IMR-90 (cell line): ENCODE measurements at regions not wholly inside any gene's neighbourhood (a gene's known extent, or its start where the extent isn't known, plus 50 kb on each side); places are given as distances from the start of the nearest gene placed in this dataset.

Experiments
- ATAC-seq: fragments of 200-7000 bp; cut with Tn5 transposase; 2 replicates; pipeline ENCODE4 v1.9.1; 2020; ENCODE audit warnings: low read depth, mild to moderate bottlenecking, moderate library complexity
- BruUV-seq: library from RNA; stranded (reverse); fragments of 400-500 nt; replicated peaks from 2 replicates; lab custom pipeline; 2021; lab: Mats Ljungman, UMichigan
- CTCF ChIA-PET: fragments of 300-600 bp; formaldehyde crosslinking; extraction: SDS; loops from one replicate; lab custom pipeline; 2021; ENCODE audit warnings: antibody characterized with exemption; lab: Yijun Ruan, JAX
- POLR2A ChIA-PET: fragments of 300-600 bp; sonication (Branson Sonifier 250); formaldehyde crosslinking; loops from one replicate; lab custom pipeline; 2022; ENCODE audit warnings: antibody characterized with exemption; ENCODE audit not compliant: unreplicated experiment; lab: Charles Lee
- DNase-seq: peaks from one replicate; pipeline ENCODE4 v3.0.0; 2013
- H2AFZ ChIP-seq: replicated peaks from 2 replicates; pipeline ENCODE3; 2013; ENCODE audit warnings: low read length, mild to moderate bottlenecking; ENCODE audit not compliant: poor library complexity
- H2AK5ac ChIP-seq: 2 replicates; pipeline ENCODE4 v1.6.1; 2013; ENCODE audit warnings: low read depth, low read length, inconsistent platforms
- H2AK9ac ChIP-seq: replicated peaks from 2 replicates; pipeline ENCODE3; 2013; ENCODE audit warnings: mild to moderate bottlenecking, low read depth, low read length, moderate library complexity; ENCODE audit not compliant: poor library complexity
- H2BK120ac ChIP-seq: 2 replicates; pipeline ENCODE4 v1.6.1; 2013; ENCODE audit warnings: low read depth, low read length, inconsistent platforms
- H2BK15ac ChIP-seq: 3 replicates; pipeline ENCODE4 v1.6.1; 2013; ENCODE audit warnings: low read depth, low read length, inconsistent platforms
- H2BK20ac ChIP-seq: 2 replicates; pipeline ENCODE4 v1.6.1; 2013; ENCODE audit warnings: low read depth, mild to moderate bottlenecking, inconsistent platforms, low read length, moderate library complexity
- H2BK5ac ChIP-seq: 2 replicates; pipeline ENCODE4 v1.6.1; 2013; ENCODE audit warnings: mild to moderate bottlenecking, low read depth, low read length, inconsistent platforms; ENCODE audit not compliant: poor library complexity, severe bottlenecking
- H3K14ac ChIP-seq: replicated peaks from 2 replicates; pipeline ENCODE4 v1.6.1; 2013; ENCODE audit warnings: low read depth, low read length, inconsistent platforms
- H3K18ac ChIP-seq: 2 replicates; pipeline ENCODE4 v1.6.1; 2013; ENCODE audit warnings: low read depth, low read length, control low read depth
- H3K23ac ChIP-seq: 2 replicates; pipeline ENCODE4 v1.6.1; 2013; ENCODE audit warnings: low read depth, low read length, inconsistent platforms
- H3K27ac ChIP-seq: 2 replicates; pipeline ENCODE4 v1.5.1; 2013; ENCODE audit warnings: mild to moderate bottlenecking, control low read depth, low read length; ENCODE audit not compliant: insufficient read depth
- H3K27me3 ChIP-seq: 2 replicates; pipeline ENCODE4 v1.6.1; 2013; ENCODE audit warnings: low read length; ENCODE audit not compliant: control insufficient read depth, insufficient read depth
- H3K36me3 ChIP-seq: 2 replicates; pipeline ENCODE4 v1.6.1; 2013; ENCODE audit warnings: low read length, mixed read lengths; ENCODE audit not compliant: control insufficient read depth, insufficient read depth
- H3K4ac ChIP-seq: 2 replicates; pipeline ENCODE4 v1.6.1; 2013; ENCODE audit warnings: low read depth, low read length, inconsistent platforms
- H3K4me1 ChIP-seq: 2 replicates; pipeline ENCODE4 v1.6.1; 2013; ENCODE audit warnings: low read length, mixed read lengths; ENCODE audit not compliant: control insufficient read depth, insufficient read depth
- H3K4me2 ChIP-seq: 2 replicates; pipeline ENCODE4 v1.6.1; 2013; ENCODE audit warnings: low read depth, mild to moderate bottlenecking, control low read depth, low read length, moderate library complexity
- H3K4me3 ChIP-seq: 2 replicates; pipeline ENCODE4 v1.5.1; 2013; ENCODE audit warnings: low read depth, mild to moderate bottlenecking, control low read depth, low read length, moderate library complexity; ENCODE audit not compliant: insufficient read depth
- H3K56ac ChIP-seq: 2 replicates; pipeline ENCODE4 v1.6.1; 2013; ENCODE audit warnings: low read length, inconsistent platforms; ENCODE audit not compliant: insufficient read depth; ENCODE audit errors: extremely low read depth
- H3K79me1 ChIP-seq, 2 experiments: 2 replicates each; pipeline ENCODE4 v1.6.1; 2013; ENCODE audit warnings: low read length in 2 of 2, inconsistent platforms in 1 of 2, low read depth in 1 of 2
- H3K9ac ChIP-seq: 2 replicates; pipeline ENCODE4 v1.6.1; 2013; ENCODE audit warnings: low read depth, low read length, control low read depth
- H3K9me1 ChIP-seq: 2 replicates; pipeline ENCODE4 v1.6.1; 2013; ENCODE audit warnings: low read length, inconsistent platforms; ENCODE audit not compliant: insufficient read depth
- H3K9me3 ChIP-seq: 2 replicates; pipeline ENCODE4 v1.6.1; 2013; ENCODE audit warnings: low read length; ENCODE audit not compliant: control insufficient read depth, insufficient read depth
- H4K20me1 ChIP-seq: 2 replicates; pipeline ENCODE4 v1.6.1; 2013; ENCODE audit warnings: low read length, inconsistent platforms; ENCODE audit not compliant: insufficient read depth
- H4K5ac ChIP-seq: 2 replicates; pipeline ENCODE4 v1.6.1; 2013; ENCODE audit warnings: mild to moderate bottlenecking, low read depth, low read length, control low read depth
- H4K8ac ChIP-seq, 2 experiments: 2 replicates each; pipeline ENCODE4 v1.6.1; 2013; ENCODE audit warnings: low read depth in 2 of 2, low read length in 2 of 2, control low read depth in 1 of 2, inconsistent platforms in 1 of 2
- H4K91ac ChIP-seq: 2 replicates; pipeline ENCODE4 v1.6.1; 2013; ENCODE audit warnings: low read depth, low read length, inconsistent platforms; ENCODE audit not compliant: insufficient read depth
- BHLHE40 ChIP-seq: fragments of 150-350 bp; IDR thresholded peaks from 2 replicates; pipeline ENCODE4 v1.6.1; 2016; ENCODE audit warnings: mild to moderate bottlenecking, low read depth, low read length
- CEBPB ChIP-seq: IDR thresholded peaks from 2 replicates; pipeline ENCODE4 v1.6.1; 2012; ENCODE audit warnings: low read depth, low read length, improper control_type of control experiment
- CHD1 ChIP-seq: IDR thresholded peaks from 2 replicates; pipeline ENCODE4 v1.6.1; 2012; ENCODE audit warnings: low read depth, low read length, improper control_type of control experiment
- FOS ChIP-seq: fragments of 150-350 bp; IDR thresholded peaks from 2 replicates; pipeline ENCODE4 v1.6.1; 2016; ENCODE audit warnings: low read depth, low read length
- MAFK ChIP-seq: IDR thresholded peaks from 2 replicates; pipeline ENCODE4 v1.6.1; 2012; ENCODE audit warnings: low read depth, low read length, improper control_type of control experiment
- MAZ ChIP-seq: IDR thresholded peaks from 2 replicates; pipeline ENCODE4 v1.6.1; 2012; ENCODE audit warnings: low read depth, mild to moderate bottlenecking, low read length, improper control_type of control experiment, moderate library complexity, borderline replicate concordance
- MXI1 ChIP-seq: IDR thresholded peaks from 2 replicates; pipeline ENCODE4 v1.6.1; 2012; ENCODE audit warnings: low read depth, mild to moderate bottlenecking, low read length, moderate library complexity, borderline replicate concordance
- POLR2A ChIP-seq: IDR thresholded peaks from 2 replicates; pipeline ENCODE4 v1.6.1; 2012; ENCODE audit warnings: mild to moderate bottlenecking, low read depth, low read length
- RAD21 ChIP-seq: IDR thresholded peaks from 2 replicates; pipeline ENCODE4 v1.6.1; 2012; ENCODE audit warnings: low read length, improper control_type of control experiment
- RCOR1 ChIP-seq: IDR thresholded peaks from 2 replicates; pipeline ENCODE4 v1.6.1; 2012; ENCODE audit warnings: mild to moderate bottlenecking, low read length, improper control_type of control experiment; ENCODE audit not compliant: insufficient replicate concordance
- RFX5 ChIP-seq: IDR thresholded peaks from 2 replicates; pipeline ENCODE4 v1.8.0; 2012; ENCODE audit warnings: low read depth, mild to moderate bottlenecking, low read length, moderate library complexity
- SMC3 ChIP-seq: fragments of 150-350 bp; IDR thresholded peaks from 2 replicates; pipeline ENCODE4 v1.6.1; 2016; ENCODE audit warnings: low read depth, mild to moderate bottlenecking, antibody characterized with exemption, low read length, moderate library complexity
- WGBS, 2 experiments: methylation state at CpG; one replicate each; pipeline versions ENCODE4 v1.1.5 to v1.1.7; 2013; ENCODE audit warnings: missing lambda C conversion rate in 2 of 2; ENCODE audit not compliant: insufficient read length in 1 of 2; ENCODE audit errors: extremely low coverage in 2 of 2; 5-methylcytosine and 5-hydroxymethylcytosine counted together
- dilution Hi-C: fragments of 300-500 bp; cut with HindIII; formaldehyde crosslinking; loops from one replicate; pipeline ENCODE4 v1.14.3; 2018; ENCODE audit warnings: low sequenced_read_pairs; ENCODE audit not compliant: unreplicated experiment
- in situ Hi-C: fragments of 300-500 bp; cut with MboI; formaldehyde crosslinking; loops from 3 replicates; pipeline ENCODE4 v1.14.3; 2019; ENCODE audit warnings: low sequenced_read_pairs, inconsistent platforms, mixed read lengths
- intact Hi-C: fragments of 100-400 bp; cut with micrococcal nuclease; formaldehyde crosslinking; loops from 2 replicates; pipeline ENCODE4 v1.10.0; 2022
- TF ChIP-seq, protein P1 (sequence below): fragments of 150-350 bp; IDR thresholded peaks from 2 replicates; pipeline ENCODE4 v1.6.1; 2017; ENCODE audit warnings: mild to moderate bottlenecking, antibody characterized with exemption, low read length, low read depth
- TF ChIP-seq, protein P2 (sequence below): fragments of 150-350 bp; IDR thresholded peaks from 2 replicates; pipeline ENCODE4 v1.6.1; 2016; ENCODE audit warnings: low read depth, mild to moderate bottlenecking, low read length, moderate library complexity, borderline replicate concordance
- TF ChIP-seq, protein P3 (sequence below): conservative IDR thresholded peaks from 2 replicates; pipeline ENCODE4 v1.5.1; 2012; ENCODE audit warnings: mild to moderate bottlenecking, low read depth, low read length, improper control_type of control experiment

DNA sequence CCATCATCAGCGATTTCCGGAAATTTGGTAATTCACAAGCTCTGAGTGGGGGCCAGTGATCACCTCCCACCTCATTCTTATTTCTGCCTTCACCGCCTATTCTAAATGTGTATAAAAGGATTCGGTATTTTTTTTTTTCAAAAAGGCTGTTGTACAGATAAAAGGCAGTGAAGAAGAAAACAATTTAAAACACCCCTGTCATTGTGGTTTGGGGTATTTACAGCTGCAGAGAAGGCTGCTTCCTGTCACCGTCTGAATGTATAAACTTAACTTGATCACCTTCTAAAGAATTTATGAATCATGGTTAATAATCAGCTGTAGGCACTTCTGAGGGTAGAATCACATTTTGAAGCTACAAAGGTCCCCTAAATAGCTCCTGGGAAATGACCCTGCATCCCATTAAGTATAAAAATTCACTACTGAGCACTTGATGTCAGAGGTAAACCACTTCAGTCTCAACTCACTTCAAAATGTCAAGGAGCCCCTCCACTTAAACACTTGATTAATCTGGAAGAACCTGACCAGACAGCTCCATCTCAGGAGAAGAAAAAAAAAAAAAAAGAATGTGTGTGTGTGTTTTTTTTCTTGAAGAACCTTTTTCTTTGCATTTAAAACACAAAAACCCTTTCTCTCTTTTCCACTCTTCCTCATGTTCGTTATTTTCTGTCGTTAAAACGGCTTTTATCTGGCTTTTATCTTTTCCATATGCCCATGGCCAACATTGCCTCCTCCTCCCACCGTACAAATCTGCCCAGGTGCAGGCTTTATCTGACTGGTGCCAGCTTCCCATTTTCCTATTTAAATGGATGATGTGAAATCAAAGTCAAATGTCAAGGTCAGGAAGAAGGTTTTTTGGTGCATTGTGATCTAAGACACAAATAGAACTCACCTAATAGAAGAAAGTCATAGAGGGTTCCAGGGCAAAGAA, 291.2 kb downstream of the IRX1 start:
- H4K5ac ChIP-seq: no peak overlapping the region
- intact Hi-C loops: no loop called here
- dilution Hi-C loops: no loop called here

More for the DNA sequence above, 291.2 kb downstream of the IRX1 start:
- Histone ChIP-seq H3K4me2 (no peak overlapping the region), H3K4ac (no peak overlapping the region), H2AFZ (no peak overlapping the region), H3K27ac (no peak overlapping the region), H3K4me3 (no peak overlapping the region), H2BK120ac (no peak overlapping the region), H3K79me1 (no peaks in the 10 kb centered on the region), H4K8ac (no peak overlapping the region), H3K27me3 (no peaks in the 10 kb centered on the region), H3K23ac (no peak overlapping the region), H3K9me1 (no peaks in the 10 kb centered on the region), H4K91ac (no peak overlapping the region), H3K9ac (no peak overlapping the region), H2BK5ac (no peak overlapping the region), H3K14ac (no peak overlapping the region), H3K9me3 (peaks cover 46% of the 10 kb centered on the region), H4K20me1 (no peaks in the 10 kb centered on the region), H2AK5ac (no peak overlapping the region), H2BK15ac (no peak overlapping the region), H3K56ac (no peak overlapping the region), H3K36me3 (no peaks in the 10 kb centered on the region), H2BK20ac (no peak overlapping the region), H3K4me1 (no peaks in the 10 kb centered on the region), H2AK9ac (no peak overlapping the region), H3K18ac (no peak overlapping the region)
- TF ChIP-seq, protein P1, sequence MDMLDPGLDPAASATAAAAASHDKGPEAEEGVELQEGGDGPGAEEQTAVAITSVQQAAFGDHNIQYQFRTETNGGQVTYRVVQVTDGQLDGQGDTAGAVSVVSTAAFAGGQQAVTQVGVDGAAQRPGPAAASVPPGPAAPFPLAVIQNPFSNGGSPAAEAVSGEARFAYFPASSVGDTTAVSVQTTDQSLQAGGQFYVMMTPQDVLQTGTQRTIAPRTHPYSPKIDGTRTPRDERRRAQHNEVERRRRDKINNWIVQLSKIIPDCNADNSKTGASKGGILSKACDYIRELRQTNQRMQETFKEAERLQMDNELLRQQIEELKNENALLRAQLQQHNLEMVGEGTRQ: no peak
- TF ChIP-seq CHD1: no peak
- TF ChIP-seq, protein P2, sequence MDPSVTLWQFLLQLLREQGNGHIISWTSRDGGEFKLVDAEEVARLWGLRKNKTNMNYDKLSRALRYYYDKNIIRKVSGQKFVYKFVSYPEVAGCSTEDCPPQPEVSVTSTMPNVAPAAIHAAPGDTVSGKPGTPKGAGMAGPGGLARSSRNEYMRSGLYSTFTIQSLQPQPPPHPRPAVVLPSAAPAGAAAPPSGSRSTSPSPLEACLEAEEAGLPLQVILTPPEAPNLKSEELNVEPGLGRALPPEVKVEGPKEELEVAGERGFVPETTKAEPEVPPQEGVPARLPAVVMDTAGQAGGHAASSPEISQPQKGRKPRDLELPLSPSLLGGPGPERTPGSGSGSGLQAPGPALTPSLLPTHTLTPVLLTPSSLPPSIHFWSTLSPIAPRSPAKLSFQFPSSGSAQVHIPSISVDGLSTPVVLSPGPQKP: no peak
- TF ChIP-seq RAD21: no peak
- TF ChIP-seq MXI1: no peak
- no peak for TF ChIP-seq CEBPB
- TF ChIP-seq, protein P3, sequence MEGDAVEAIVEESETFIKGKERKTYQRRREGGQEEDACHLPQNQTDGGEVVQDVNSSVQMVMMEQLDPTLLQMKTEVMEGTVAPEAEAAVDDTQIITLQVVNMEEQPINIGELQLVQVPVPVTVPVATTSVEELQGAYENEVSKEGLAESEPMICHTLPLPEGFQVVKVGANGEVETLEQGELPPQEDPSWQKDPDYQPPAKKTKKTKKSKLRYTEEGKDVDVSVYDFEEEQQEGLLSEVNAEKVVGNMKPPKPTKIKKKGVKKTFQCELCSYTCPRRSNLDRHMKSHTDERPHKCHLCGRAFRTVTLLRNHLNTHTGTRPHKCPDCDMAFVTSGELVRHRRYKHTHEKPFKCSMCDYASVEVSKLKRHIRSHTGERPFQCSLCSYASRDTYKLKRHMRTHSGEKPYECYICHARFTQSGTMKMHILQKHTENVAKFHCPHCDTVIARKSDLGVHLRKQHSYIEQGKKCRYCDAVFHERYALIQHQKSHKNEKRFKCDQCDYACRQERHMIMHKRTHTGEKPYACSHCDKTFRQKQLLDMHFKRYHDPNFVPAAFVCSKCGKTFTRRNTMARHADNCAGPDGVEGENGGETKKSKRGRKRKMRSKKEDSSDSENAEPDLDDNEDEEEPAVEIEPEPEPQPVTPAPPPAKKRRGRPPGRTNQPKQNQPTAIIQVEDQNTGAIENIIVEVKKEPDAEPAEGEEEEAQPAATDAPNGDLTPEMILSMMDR: no peak
- TF ChIP-seq SMC3: no peak
- no peak for TF ChIP-seq MAZ
- no peak for TF ChIP-seq FOS
- no peak for TF ChIP-seq MAFK
- no peak for TF ChIP-seq RFX5
- TF ChIP-seq POLR2A: no peak
- TF ChIP-seq RCOR1: no peak
- no peak for TF ChIP-seq BHLHE40
- ATAC-seq (no peak), DNase-seq (no peak)
- WGBS, 2 experiments: no CpG with 5 or more reads among the region's 9 CpGs
- ChIA-PET POLR2A (no interaction called here), CTCF (no interaction called here)
- in situ Hi-C loops: no loop called here
- BruUV-seq: no TSS peak
